ENCODE measurements at regions not wholly inside any gene's neighbourhood (a gene's known extent, or its start where the extent isn't known, plus 50 kb on each side); places are given as distances from the start of the nearest gene placed in this dataset.

DNA sequence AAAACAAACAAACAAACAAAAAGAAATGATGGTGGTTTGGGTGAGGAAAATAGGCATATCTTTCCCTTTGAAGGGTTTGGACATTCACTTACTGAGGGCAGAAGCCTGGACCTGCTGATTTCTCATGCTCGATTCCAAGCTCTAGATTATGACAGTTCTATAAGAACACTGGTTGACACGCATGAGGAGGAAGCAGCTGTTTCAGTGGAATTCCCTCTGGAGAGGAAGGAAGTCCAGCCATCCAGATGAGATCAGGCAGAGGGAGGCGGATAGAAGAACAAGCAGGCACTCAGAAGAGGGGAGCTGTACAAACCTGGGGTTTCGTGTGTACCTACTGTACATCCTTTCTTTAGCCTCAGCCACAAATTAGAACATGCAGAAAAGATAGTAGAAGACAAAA, 691.9 kb downstream of the INHBA start:
- ATAC-seq (no peak), FAIRE-seq (no peak), DNase-seq (ENCODE audit: low read depth in 1 of 2, low spot score in 1 of 2) (no peak)
- Histone ChIP-seq H3K4me3 (no peak overlapping the region), H3K9me3 (peaks cover 2% of the 10 kb centered on the region; the same call in 1 of the 3 replicates), H3K4me2 (no peak overlapping the region), H3K4me1 (peaks cover 12% of the 10 kb centered on the region; the same call in 1 of the 3 replicates), H3K27ac (no peak overlapping the region)
- 13% methylated on average over 4 of the region's 4 CpGs for WGBS (ENCODE audit: missing lambda C conversion rate)
- ChIA-PET POLR2A (no interaction called here), CTCF (interaction anchor here (0.9 to 1.8 kb wide), 2 partner anchors 8 to 12 kb away, joined by 3 to 6 read pairs; no protein-coding TSS in a partner anchor)
- TF ChIP-seq, protein P1, sequence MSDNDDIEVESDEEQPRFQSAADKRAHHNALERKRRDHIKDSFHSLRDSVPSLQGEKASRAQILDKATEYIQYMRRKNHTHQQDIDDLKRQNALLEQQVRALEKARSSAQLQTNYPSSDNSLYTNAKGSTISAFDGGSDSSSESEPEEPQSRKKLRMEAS (IDR thresholded peaks at IDR 0.05): no peak
- TF ChIP-seq CEBPB (IDR thresholded peaks at IDR 0.05) (no peak), FOSB (CRISPR knock-in tag; IDR thresholded peaks at IDR 0.05) (no peak), FOXS1 (CRISPR knock-in tag; IDR thresholded peaks at IDR 0.05) (no peak), RAD21 (conservative IDR thresholded peaks at IDR 0.05 in 1 of 2, IDR thresholded peaks at IDR 0.05 in 1 of 2) (no peak), NR3C1 (IDR thresholded peaks at IDR 0.05) (no peak), CHD4 (IDR thresholded peaks at IDR 0.05; ENCODE audit: borderline replicate concordance) (no peak), SREBF2 (IDR thresholded peaks at IDR 0.05) (no peak), RFX5 (IDR thresholded peaks at IDR 0.05) (no peak), CBX8 (IDR thresholded peaks at IDR 0.05) (no peak), ZNF302 (CRISPR knock-in tag; IDR thresholded peaks at IDR 0.05) (no peak)
- TF ChIP-seq, protein P2, sequence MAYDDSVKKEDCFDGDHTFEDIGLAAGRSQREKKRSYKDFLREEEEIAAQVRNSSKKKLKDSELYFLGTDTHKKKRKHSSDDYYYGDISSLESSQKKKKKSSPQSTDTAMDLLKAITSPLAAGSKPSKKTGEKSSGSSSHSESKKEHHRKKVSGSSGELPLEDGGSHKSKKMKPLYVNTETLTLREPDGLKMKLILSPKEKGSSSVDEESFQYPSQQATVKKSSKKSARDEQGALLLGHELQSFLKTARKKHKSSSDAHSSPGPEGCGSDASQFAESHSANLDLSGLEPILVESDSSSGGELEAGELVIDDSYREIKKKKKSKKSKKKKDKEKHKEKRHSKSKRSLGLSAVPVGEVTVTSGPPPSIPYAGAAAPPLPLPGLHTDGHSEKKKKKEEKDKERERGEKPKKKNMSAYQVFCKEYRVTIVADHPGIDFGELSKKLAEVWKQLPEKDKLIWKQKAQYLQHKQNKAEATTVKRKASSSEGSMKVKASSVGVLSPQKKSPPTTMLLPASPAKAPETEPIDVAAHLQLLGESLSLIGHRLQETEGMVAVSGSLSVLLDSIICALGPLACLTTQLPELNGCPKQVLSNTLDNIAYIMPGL (CRISPR knock-in tag; IDR thresholded peaks at IDR 0.05; ENCODE audit: borderline replicate concordance): no peak
- TF ChIP-seq, protein P3, sequence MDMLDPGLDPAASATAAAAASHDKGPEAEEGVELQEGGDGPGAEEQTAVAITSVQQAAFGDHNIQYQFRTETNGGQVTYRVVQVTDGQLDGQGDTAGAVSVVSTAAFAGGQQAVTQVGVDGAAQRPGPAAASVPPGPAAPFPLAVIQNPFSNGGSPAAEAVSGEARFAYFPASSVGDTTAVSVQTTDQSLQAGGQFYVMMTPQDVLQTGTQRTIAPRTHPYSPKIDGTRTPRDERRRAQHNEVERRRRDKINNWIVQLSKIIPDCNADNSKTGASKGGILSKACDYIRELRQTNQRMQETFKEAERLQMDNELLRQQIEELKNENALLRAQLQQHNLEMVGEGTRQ (IDR thresholded peaks at IDR 0.05): no peak

DNA sequence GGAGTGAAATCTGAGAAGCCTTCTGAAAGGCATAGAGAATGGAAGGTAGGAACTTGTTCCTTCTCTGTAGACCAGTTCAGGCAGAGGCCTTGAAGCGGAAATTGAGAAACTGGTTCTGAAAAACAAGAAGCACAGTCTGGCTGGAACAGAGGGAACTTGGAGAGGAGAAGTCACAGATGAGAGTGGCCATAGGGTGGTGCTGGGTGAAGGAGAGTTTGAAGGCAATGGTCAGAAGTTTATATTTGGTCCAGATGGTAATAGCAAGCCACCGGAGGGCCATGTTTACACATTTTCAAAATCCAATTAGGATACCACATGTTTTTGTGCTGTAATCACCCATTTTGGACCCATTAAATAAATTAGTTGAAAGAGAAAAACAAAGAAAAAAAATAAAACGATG, 692.5 kb downstream of the INHBA start:
- ATAC-seq (no peak), FAIRE-seq (no peak), DNase-seq (ENCODE audit: low read depth in 1 of 2, low spot score in 1 of 2) (no peak)
- POLR2A ChIA-PET: no interaction called here
- H3K9me3 ChIP-seq: peaks cover 2% of the 10 kb centered on the region; the same call in 1 of the 3 replicates
- peaks cover 15% of the 10 kb centered on the region for H3K4me1 ChIP-seq
- no peak overlapping the region for H3K4me3 ChIP-seq
- CTCF ChIA-PET: no interaction called here
- H3K4me2 ChIP-seq: no peak overlapping the region
- TF ChIP-seq, protein P2 (CRISPR knock-in tag; IDR thresholded peaks at IDR 0.05; ENCODE audit: borderline replicate concordance): no peak
- TF ChIP-seq FOSB (CRISPR knock-in tag; IDR thresholded peaks at IDR 0.05): no peak
- TF ChIP-seq MAFK (IDR thresholded peaks at IDR 0.05; ENCODE audit: partially characterized antibody): no peak
- TF ChIP-seq TP53 (CRISPR knock-in tag; IDR thresholded peaks at IDR 0.05): no peak
- TF ChIP-seq, protein P4, sequence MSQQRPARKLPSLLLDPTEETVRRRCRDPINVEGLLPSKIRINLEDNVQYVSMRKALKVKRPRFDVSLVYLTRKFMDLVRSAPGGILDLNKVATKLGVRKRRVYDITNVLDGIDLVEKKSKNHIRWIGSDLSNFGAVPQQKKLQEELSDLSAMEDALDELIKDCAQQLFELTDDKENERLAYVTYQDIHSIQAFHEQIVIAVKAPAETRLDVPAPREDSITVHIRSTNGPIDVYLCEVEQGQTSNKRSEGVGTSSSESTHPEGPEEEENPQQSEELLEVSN (IDR thresholded peaks at IDR 0.05; ENCODE audit: borderline replicate concordance, low read depth): no peak
- TF ChIP-seq CHD2 (IDR thresholded peaks at IDR 0.05; ENCODE audit: low read length, partially characterized antibody): no peak
- TF ChIP-seq BHLHE40 (IDR thresholded peaks at IDR 0.05; ENCODE audit: low read depth, low read length): no peak
- no peak for TF ChIP-seq SREBF2 (IDR thresholded peaks at IDR 0.05)
- no peak for TF ChIP-seq ZC3H11A (IDR thresholded peaks at IDR 0.05)
- no peak for TF ChIP-seq HEYL (CRISPR knock-in tag; IDR thresholded peaks at IDR 0.05)
- no peak for TF ChIP-seq FOSL2 (IDR thresholded peaks at IDR 0.05)
- no peak for TF ChIP-seq FOSL2 (CRISPR knock-in tag; IDR thresholded peaks at IDR 0.05)
- no peak for TF ChIP-seq CBX8 (IDR thresholded peaks at IDR 0.05)
- no peak overlapping the region for H3K27ac ChIP-seq
- 23% methylated on average over 3 of the region's 3 CpGs for WGBS (ENCODE audit: missing lambda C conversion rate)

Measured in A549 (cell line).